ENCODE measurements at regions not wholly inside any gene's neighbourhood (a gene's known extent, or its start where the extent isn't known, plus 50 kb on each side); places are given as distances from the start of the nearest gene placed in this dataset.
"Not testable (repeated sequence)": the region's sequence is repeated elsewhere in the genome, so short reads cannot be mapped to it uniquely, and the experiment has no call there.

DNA sequence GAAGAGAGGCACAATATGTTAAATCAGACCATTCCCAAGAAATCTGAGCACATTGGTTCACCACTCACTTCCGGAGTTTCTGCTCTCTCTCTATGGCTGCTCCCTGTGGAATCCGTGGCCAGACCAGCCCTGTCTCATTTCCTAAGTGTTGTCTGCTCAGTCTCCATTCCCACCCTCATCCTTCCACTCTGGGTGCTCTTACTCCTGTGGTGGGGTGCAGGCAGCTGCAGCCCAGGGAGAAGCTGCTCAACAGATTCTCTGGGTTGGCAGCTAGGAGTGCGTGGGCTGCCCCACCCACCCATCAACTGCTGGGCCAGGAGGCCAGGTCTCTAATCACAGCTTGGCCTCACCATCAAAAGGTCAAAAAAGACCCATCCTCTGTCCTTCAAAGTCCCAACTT, 98.3 kb downstream of the ARL4C start:
- TF ChIP-seq, protein P1, sequence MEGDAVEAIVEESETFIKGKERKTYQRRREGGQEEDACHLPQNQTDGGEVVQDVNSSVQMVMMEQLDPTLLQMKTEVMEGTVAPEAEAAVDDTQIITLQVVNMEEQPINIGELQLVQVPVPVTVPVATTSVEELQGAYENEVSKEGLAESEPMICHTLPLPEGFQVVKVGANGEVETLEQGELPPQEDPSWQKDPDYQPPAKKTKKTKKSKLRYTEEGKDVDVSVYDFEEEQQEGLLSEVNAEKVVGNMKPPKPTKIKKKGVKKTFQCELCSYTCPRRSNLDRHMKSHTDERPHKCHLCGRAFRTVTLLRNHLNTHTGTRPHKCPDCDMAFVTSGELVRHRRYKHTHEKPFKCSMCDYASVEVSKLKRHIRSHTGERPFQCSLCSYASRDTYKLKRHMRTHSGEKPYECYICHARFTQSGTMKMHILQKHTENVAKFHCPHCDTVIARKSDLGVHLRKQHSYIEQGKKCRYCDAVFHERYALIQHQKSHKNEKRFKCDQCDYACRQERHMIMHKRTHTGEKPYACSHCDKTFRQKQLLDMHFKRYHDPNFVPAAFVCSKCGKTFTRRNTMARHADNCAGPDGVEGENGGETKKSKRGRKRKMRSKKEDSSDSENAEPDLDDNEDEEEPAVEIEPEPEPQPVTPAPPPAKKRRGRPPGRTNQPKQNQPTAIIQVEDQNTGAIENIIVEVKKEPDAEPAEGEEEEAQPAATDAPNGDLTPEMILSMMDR (IDR thresholded peaks at IDR 0.05; ENCODE audit: insufficient read depth, low read length, poor library complexity, severe bottlenecking) = no peak
- DNase-seq (ENCODE audit: low read depth) = no peak
- Histone ChIP-seq H3K36me3 (ENCODE audit: control insufficient read depth, insufficient read depth, low read length) (no peaks in the 10 kb centered on the region), H3K4me3 (ENCODE audit: low read depth, low read length) (no peak overlapping the region), H3K27me3 (ENCODE audit: control insufficient read depth, insufficient read depth, low read length) (no peaks in the 10 kb centered on the region)

DNA sequence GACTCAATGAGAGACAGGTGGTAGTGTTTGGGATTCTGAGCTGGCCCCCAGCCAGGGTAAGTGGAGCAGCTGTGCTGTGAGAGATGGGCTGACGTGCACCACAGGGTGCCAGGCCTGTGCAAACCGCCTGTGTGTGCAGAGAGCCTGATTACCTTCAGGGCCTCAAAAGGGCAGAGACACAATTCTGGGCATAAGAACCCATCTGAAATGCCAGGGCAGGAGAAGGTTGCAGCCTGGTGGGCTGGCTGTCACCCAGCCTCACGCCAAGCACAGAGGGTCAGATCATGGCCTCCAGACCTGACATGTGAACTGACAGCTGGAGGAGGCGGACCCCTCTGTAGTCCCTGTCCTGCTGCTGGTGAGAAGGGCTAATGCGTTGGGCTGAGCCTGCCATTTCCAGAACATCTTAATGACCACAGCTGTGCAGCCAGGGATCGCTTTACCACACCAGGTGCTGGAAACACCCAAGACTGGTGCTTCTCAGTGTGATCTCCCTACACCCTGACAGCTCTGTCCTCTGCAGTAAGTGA, 100.9 kb downstream of the ARL4C start:
- DNase-seq (ENCODE audit: low read depth) = no peak
- TF ChIP-seq, protein P1 (IDR thresholded peaks at IDR 0.05; ENCODE audit: insufficient read depth, low read length, poor library complexity, severe bottlenecking) = no peak
- H3K27me3 ChIP-seq (ENCODE audit: control insufficient read depth, insufficient read depth, low read length) = no peaks in the 10 kb centered on the region
- H3K4me3 ChIP-seq (ENCODE audit: low read depth, low read length) = no peak overlapping the region
- H3K36me3 ChIP-seq (ENCODE audit: control insufficient read depth, insufficient read depth, low read length) = no peaks in the 10 kb centered on the region

DNA sequence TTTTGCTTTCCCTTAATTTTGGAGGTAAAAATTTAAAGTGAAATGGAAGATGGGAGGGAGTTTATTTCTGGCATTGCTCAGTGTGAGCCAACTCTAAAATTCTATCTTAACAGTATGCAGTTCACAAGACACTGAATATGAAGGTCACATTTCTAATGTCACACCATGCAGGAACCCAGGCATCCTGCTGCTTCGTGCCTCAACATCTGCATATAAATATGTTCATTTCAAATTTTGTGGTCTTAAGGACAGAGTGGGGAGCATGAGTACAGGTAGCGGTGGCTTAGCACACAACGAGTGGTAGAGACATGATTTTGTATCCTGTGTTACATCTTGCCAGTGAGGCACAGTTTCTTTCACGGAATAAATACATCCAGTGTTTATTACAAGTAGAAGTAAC, 102.4 kb downstream of the ARL4C start:
- TF ChIP-seq, protein P1 (IDR thresholded peaks at IDR 0.05; ENCODE audit: insufficient read depth, low read length, poor library complexity, severe bottlenecking) = no peak

DNA sequence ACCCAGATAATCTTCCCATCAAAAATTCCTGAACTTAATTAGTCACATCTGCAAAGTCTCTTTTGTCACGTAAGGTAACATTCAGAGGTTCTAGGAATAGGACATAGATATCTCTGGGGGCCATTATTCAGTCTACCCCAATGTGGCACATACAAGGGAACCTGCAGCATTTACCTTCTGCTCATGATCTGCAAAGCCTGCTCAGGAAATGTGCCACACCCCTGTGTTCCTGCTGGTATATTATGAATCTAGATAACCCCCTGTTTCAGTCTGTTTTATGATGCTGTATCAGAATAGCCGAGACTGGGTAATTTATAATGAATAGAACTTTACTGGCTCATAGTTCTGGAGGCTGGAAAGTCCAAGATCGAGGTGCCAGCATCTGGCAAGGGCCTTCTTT, 103.5 kb downstream of the ARL4C start:
- Histone ChIP-seq H3K36me3 (ENCODE audit: control insufficient read depth, insufficient read depth, low read length) (no peaks in the 10 kb centered on the region), H3K4me3 (ENCODE audit: low read depth, low read length) (no peak overlapping the region), H3K27me3 (ENCODE audit: control insufficient read depth, insufficient read depth, low read length) (no peaks in the 10 kb centered on the region)
- TF ChIP-seq, protein P1 (IDR thresholded peaks at IDR 0.05; ENCODE audit: insufficient read depth, low read length, poor library complexity, severe bottlenecking) = no peak
- DNase-seq (ENCODE audit: low read depth) = no peak

More for the DNA sequence above, 102.4 kb downstream of the ARL4C start:
- Histone ChIP-seq H3K4me3 (ENCODE audit: low read depth, low read length) (no peak overlapping the region), H3K36me3 (ENCODE audit: control insufficient read depth, insufficient read depth, low read length) (no peaks in the 10 kb centered on the region), H3K27me3 (ENCODE audit: control insufficient read depth, insufficient read depth, low read length) (no peaks in the 10 kb centered on the region)
- no peak for DNase-seq (ENCODE audit: low read depth)

DNA sequence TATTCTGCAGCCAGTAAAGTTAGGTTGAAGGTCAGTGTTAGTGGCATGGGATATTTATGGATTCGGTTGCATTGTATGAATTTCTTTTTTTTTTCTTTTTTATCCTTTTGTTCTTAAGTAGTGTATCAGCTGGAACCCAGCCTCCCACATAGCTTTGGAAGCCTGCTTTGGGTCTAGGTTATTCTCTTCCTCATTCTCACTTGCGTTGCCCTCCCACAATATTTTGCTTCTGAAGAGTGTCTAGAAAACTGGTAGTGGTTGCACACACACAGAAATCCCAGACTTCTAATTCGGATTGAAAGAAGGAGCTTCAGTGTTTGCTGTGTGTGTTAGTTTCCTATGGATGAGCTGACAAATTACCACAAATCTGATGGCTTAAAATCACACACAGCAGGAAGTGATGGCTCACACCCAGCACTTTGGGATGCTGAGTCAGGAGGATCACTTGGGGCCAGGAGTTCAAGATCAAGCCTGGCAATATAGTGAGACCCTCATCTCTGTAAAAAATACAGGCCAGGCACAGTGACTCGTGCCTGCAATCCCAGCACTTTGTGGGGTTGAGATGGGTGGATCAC, 104.8 kb downstream of the ARL4C start:
- TF ChIP-seq, protein P1 (IDR thresholded peaks at IDR 0.05; ENCODE audit: insufficient read depth, low read length, poor library complexity, severe bottlenecking) = no peak
- H3K36me3 ChIP-seq (ENCODE audit: control insufficient read depth, insufficient read depth, low read length) = no peaks in the 10 kb centered on the region
- no peak for DNase-seq (ENCODE audit: low read depth)

DNA sequence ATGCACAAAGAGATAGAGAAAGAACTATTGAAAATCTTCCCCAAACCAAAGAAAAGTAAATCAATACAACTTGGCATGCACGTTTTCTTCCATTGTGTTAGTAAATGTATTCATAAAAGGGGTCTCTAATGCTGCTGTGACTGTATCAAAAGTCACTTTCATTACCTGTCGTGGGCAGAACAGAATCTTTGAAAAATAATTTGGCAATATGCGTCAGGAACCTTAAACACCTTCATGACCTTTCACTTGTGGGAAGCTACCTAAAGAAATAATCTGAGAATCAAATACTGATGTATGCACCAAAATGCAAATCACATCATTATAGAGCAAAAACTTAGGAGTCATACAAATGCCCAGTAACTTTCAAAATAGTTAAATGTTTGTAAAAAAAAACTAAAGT, 105.3 kb downstream of the ARL4C start:
- TF ChIP-seq, protein P1 (IDR thresholded peaks at IDR 0.05; ENCODE audit: insufficient read depth, low read length, poor library complexity, severe bottlenecking) = no peak
- no peaks in the 10 kb centered on the region for H3K27me3 ChIP-seq (ENCODE audit: control insufficient read depth, insufficient read depth, low read length)
- H3K4me3 ChIP-seq (ENCODE audit: low read depth, low read length) = no peak overlapping the region
- no peak for DNase-seq (ENCODE audit: low read depth)
- no peaks in the 10 kb centered on the region for H3K36me3 ChIP-seq (ENCODE audit: control insufficient read depth, insufficient read depth, low read length)

More for the DNA sequence above, 104.8 kb downstream of the ARL4C start:
- Histone ChIP-seq H3K27me3 (ENCODE audit: control insufficient read depth, insufficient read depth, low read length) (no peaks in the 10 kb centered on the region), H3K4me3 (ENCODE audit: low read depth, low read length) (no peak overlapping the region)

DNA sequence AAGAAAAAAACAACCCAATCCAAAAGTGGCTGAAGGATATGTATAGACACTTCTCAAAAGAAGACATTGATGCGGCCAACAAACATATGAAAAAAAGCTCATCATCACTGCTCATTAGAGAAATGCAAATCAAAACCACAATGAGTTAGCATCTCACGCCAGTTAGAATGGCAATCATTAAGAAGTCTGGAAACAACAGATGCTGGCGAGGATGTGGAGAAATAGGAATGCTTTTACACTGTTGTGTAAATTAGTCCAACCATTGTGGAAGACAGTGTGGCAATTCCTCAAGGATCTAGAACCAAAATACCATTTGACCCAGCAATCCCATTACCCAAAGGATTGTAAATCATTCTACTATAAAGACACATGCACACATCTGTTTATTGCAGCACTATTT, 107.2 kb downstream of the ARL4C start:
- DNase-seq (ENCODE audit: low read depth); H3K36me3 ChIP-seq (ENCODE audit: control insufficient read depth, insufficient read depth, low read length); H3K4me3 ChIP-seq (ENCODE audit: low read depth, low read length); H3K27me3 ChIP-seq (ENCODE audit: control insufficient read depth, insufficient read depth, low read length): not testable (repeated sequence)
